CD14-positive monocyte (primary cell): ENCODE measurements at regions not wholly inside any gene's neighbourhood (a gene's known extent, or its start where the extent isn't known, plus 50 kb on each side); places are given as distances from the start of the nearest gene placed in this dataset.

Experiments
- DNase-seq, 3 donors: peaks; one replicate each; pipeline ENCODE4 v3.0.0-alpha.2; 2011 to 2022
- H2AFZ ChIP-seq: 2 replicates; pipeline ENCODE4 v1.6.0; 2012; ENCODE audit warnings: mild to moderate bottlenecking, low read depth, low read length, inconsistent platforms; ENCODE audit not compliant: insufficient read depth, poor library complexity, severe bottlenecking
- H3K27ac ChIP-seq, 2 donors: 1 replicate in 1 of 2; 2 replicates in 1 of 2; pipeline ENCODE4 v1.5.1; 2012 to 2013; ENCODE audit warnings: low read length in 2 of 2, control low read depth in 1 of 2, inconsistent platforms in 1 of 2, low read depth in 1 of 2, mild to moderate bottlenecking in 1 of 2
- H3K27me3 ChIP-seq, 2 donors: one replicate each; pipeline versions ENCODE4 v1.6.0 to v1.6.1; 2011 to 2013; ENCODE audit warnings: low read length in 2 of 2; ENCODE audit not compliant: control insufficient read depth in 2 of 2, insufficient read depth in 2 of 2
- H3K36me3 ChIP-seq, 2 donors: replicated peaks in 1 of 2; 1 replicate in 1 of 2; 2 replicates in 1 of 2; pipeline versions ENCODE4 v1.5.1 to v1.6.1; 2012 to 2013; ENCODE audit warnings: low read length in 2 of 2, control low read depth in 1 of 2, inconsistent platforms in 1 of 2, mild to moderate bottlenecking in 1 of 2; ENCODE audit not compliant: insufficient read depth in 2 of 2, control insufficient read depth in 1 of 2
- H3K4me1 ChIP-seq, 2 donors: 1 replicate in 1 of 2; 2 replicates in 1 of 2; pipeline versions ENCODE4 v1.5.1 to v1.6.1; 2012 to 2013; ENCODE audit warnings: low read length in 2 of 2, control low read depth in 1 of 2, inconsistent platforms in 1 of 2, mild to moderate bottlenecking in 1 of 2, moderate library complexity in 1 of 2; ENCODE audit not compliant: insufficient read depth in 2 of 2, control insufficient read depth in 1 of 2
- H3K4me2 ChIP-seq: replicated peaks from 2 replicates; pipeline ENCODE3; 2012; ENCODE audit warnings: low read length, moderate library complexity, mild to moderate bottlenecking; ENCODE audit not compliant: poor library complexity, severe bottlenecking; ENCODE audit errors: extremely low read depth
- H3K4me3 ChIP-seq, 3 experiments: fragments of 200-600 bp in 1 of 3; sonication (generic) in 1 of 3; replicated peaks in 1 of 3; 1 replicate in 2 of 3; 2 replicates in 1 of 3; pipeline ENCODE4 v1.5.1; 2011 to 2013; ENCODE audit warnings: low read length in 3 of 3, mild to moderate bottlenecking in 3 of 3, control low read depth in 2 of 3, low read depth in 2 of 3, inconsistent platforms in 1 of 3, moderate library complexity in 1 of 3
- H3K79me2 ChIP-seq: 2 replicates; pipeline ENCODE4 v1.6.0; 2012; ENCODE audit warnings: mild to moderate bottlenecking, control low read depth, inconsistent platforms, low read length, moderate library complexity; ENCODE audit not compliant: insufficient read depth
- H3K9ac ChIP-seq: 2 replicates; pipeline ENCODE4 v1.6.0; 2017; ENCODE audit warnings: low read length, mild to moderate bottlenecking; ENCODE audit not compliant: insufficient read depth, poor library complexity, severe bottlenecking
- H3K9me3 ChIP-seq, 2 donors: replicated peaks in 1 of 2; 1 replicate in 1 of 2; 2 replicates in 1 of 2; pipeline versions ENCODE4 v1.5.1 to v1.6.1; 2012 to 2013; ENCODE audit warnings: low read length in 2 of 2, control low read depth in 1 of 2; ENCODE audit not compliant: control insufficient read depth in 1 of 2, insufficient read depth in 1 of 2
- H4K20me1 ChIP-seq: 2 replicates; pipeline ENCODE4 v1.6.0; 2012; ENCODE audit warnings: mild to moderate bottlenecking, low read length, control low read depth, moderate library complexity; ENCODE audit not compliant: insufficient read depth
- H3K27ac Mint-ChIP-seq, 7 donors: one replicate each; pipeline ENCODE4 v1.8.0; 2020; ENCODE audit warnings: mild to moderate bottlenecking in 7 of 7, mixed read lengths in 7 of 7, moderate library complexity in 6 of 7, inconsistent platforms in 2 of 7
- H3K27me3 Mint-ChIP-seq, 3 donors: one replicate each; pipeline ENCODE4 v1.8.0; 2021 to 2022; ENCODE audit warnings: low read depth in 3 of 3, mild to moderate bottlenecking in 3 of 3, mixed read lengths in 3 of 3, moderate library complexity in 3 of 3, inconsistent platforms in 1 of 3
- H3K36me3 Mint-ChIP-seq, 2 donors: one replicate each; pipeline ENCODE4 v1.8.0; 2020; ENCODE audit warnings: mixed read lengths in 2 of 2, inconsistent platforms in 1 of 2, mild to moderate bottlenecking in 1 of 2
- H3K4me1 Mint-ChIP-seq: one replicate; pipeline ENCODE4 v1.8.0; 2020; ENCODE audit warnings: mild to moderate bottlenecking, mixed read lengths
- H3K4me3 Mint-ChIP-seq, 2 donors: one replicate each; pipeline ENCODE4 v1.8.0; 2020; ENCODE audit warnings: mild to moderate bottlenecking in 2 of 2, mixed read lengths in 2 of 2, moderate library complexity in 1 of 2
- H3K9me3 Mint-ChIP-seq, 7 donors: one replicate each; pipeline ENCODE4 v1.8.0; 2020 to 2022; ENCODE audit warnings: mixed read lengths in 7 of 7, mild to moderate bottlenecking in 6 of 7, moderate library complexity in 6 of 7, inconsistent platforms in 2 of 7
- CTCF ChIP-seq: fragments of 200-600 bp; IDR thresholded peaks from one replicate; pipeline ENCODE4 v1.8.0; 2022; ENCODE audit warnings: antibody characterized with exemption, mild to moderate bottlenecking
- WGBS: methylation state at CpG from one replicate; pipeline ENCODE4 v1.1.5; 2013; ENCODE audit warnings: missing lambda C conversion rate; ENCODE audit not compliant: insufficient coverage; 5-methylcytosine and 5-hydroxymethylcytosine counted together
- intact Hi-C, 2 donors: fragments of 100-400 bp; cut with micrococcal nuclease; formaldehyde crosslinking; loops; one replicate each; pipeline versions ENCODE4 v1.15.0 to v1.15.1; 2023

- Histone ChIP-seq H3K9me3 (peaks cover 4 to 14% of the 10 kb centered on the region in 2 donors), H3K79me2 (no peaks in the 10 kb centered on the region), H3K4me3 (no peak overlapping the region), H3K4me1 (no peaks in the 10 kb centered on the region), H3K36me3 (no peaks in the 10 kb centered on the region), H3K4me2 (no peak overlapping the region), H2AFZ (no peak overlapping the region), H3K27ac (no peak overlapping the region), H3K27me3 (no peaks in the 10 kb centered on the region), H4K20me1 (no peaks in the 10 kb centered on the region), H3K9ac (no peak overlapping the region)
- peaks cover 3 to 23% (median 12%) of the 10 kb centered on the region in 7 donors for H3K9me3 Mint-ChIP-seq
- H3K27me3 Mint-ChIP-seq, result peaks cover 1 to 2% (median 1%) of the 10 kb centered on the region in 3 donors
- 76% methylated on average over 10 of the region's 11 CpGs for WGBS
- no peaks in the 10 kb centered on the region for H3K4me1 Mint-ChIP-seq
- intact Hi-C loops, result no loop called here
- H3K27ac Mint-ChIP-seq, result no peak overlapping the region
- no peak for TF ChIP-seq CTCF
- no peaks in the 10 kb centered on the region for H3K36me3 Mint-ChIP-seq
- no peak for DNase-seq
- H3K4me3 Mint-ChIP-seq, result no peak overlapping the region
Measured at GRCh38 chr10:130471486-130471885, 335.3 kb downstream of the GLRX3 start.

- WGBS, result 71% methylated on average over 2 of the region's 5 CpGs
- no peaks in the 10 kb centered on the region for H3K79me2 ChIP-seq
- no peak overlapping the region for H2AFZ ChIP-seq
- Mint-ChIP-seq H3K4me1 (no peaks in the 10 kb centered on the region), H3K27ac (no peak overlapping the region), H3K36me3 (no peaks in the 10 kb centered on the region), H3K27me3 (peaks cover 1 to 4% (median 2%) of the 10 kb centered on the region in 3 donors), H3K9me3 (peaks cover 3 to 18% (median 8%) of the 10 kb centered on the region in 7 donors), H3K4me3 (no peak overlapping the region)
- no peaks in the 10 kb centered on the region for H3K27me3 ChIP-seq
- DNase-seq, result no peak
- H3K4me2 ChIP-seq, result no peak overlapping the region
- no peaks in the 10 kb centered on the region for H3K4me1 ChIP-seq
- H3K9me3 ChIP-seq, result peaks cover 4 to 7% of the 10 kb centered on the region in 2 donors
- no peak for TF ChIP-seq CTCF
- no peak overlapping the region for H3K4me3 ChIP-seq
- H3K9ac ChIP-seq, result no peak overlapping the region
- no peaks in the 10 kb centered on the region for H4K20me1 ChIP-seq
- no peaks in the 10 kb centered on the region for H3K36me3 ChIP-seq
- no peak overlapping the region for H3K27ac ChIP-seq
- intact Hi-C loops, result no loop called here
Measured at GRCh38 chr10:130472236-130472635, 336.0 kb downstream of the GLRX3 start.
